Keratinocyte (primary cell): ENCODE measurements at regions not wholly inside any gene's neighbourhood (a gene's known extent, or its start where the extent isn't known, plus 50 kb on each side); places are given as distances from the start of the nearest gene placed in this dataset.

ENCODE experiments used
- DNase-seq: peaks from one replicate; pipeline ENCODE4 v3.0.0-alpha.2; 2011; ENCODE audit warnings: low read depth, missing footprints, low spot score
- FAIRE-seq: peaks from 2 replicates; lab custom pipeline; 2011; peaks lifted over from hg19 to GRCh38; lab: Jason Lieb, UNC
- H2AFZ ChIP-seq: 2 replicates; pipeline ENCODE4 v1.6.0; 2012; ENCODE audit warnings: low read length, control low read depth, inconsistent platforms; ENCODE audit not compliant: control insufficient read depth
- H3K27ac ChIP-seq: 2 replicates; pipeline ENCODE4 v1.5.1; 2011; ENCODE audit warnings: low read length; ENCODE audit not compliant: control insufficient read depth, insufficient read depth
- H3K27me3 ChIP-seq: 3 replicates; pipeline ENCODE4 v1.6.0; 2011; ENCODE audit warnings: low read length; ENCODE audit not compliant: control insufficient read depth, insufficient read depth; ENCODE audit errors: extremely low read depth
- H3K36me3 ChIP-seq, 2 experiments: 2 replicates in 1 of 2; 3 replicates in 1 of 2; pipeline ENCODE4 v1.5.1; 2011; ENCODE audit warnings: low read length in 2 of 2, mild to moderate bottlenecking in 1 of 2; ENCODE audit not compliant: control insufficient read depth in 2 of 2, insufficient read depth in 2 of 2; ENCODE audit errors: extremely low read depth in 1 of 2
- H3K4me1 ChIP-seq: 3 replicates; pipeline ENCODE4 v1.5.1; 2011; ENCODE audit warnings: low read length; ENCODE audit not compliant: control insufficient read depth, insufficient read depth; ENCODE audit errors: extremely low read depth
- H3K4me2 ChIP-seq: 3 replicates; pipeline ENCODE4 v1.6.0; 2011; ENCODE audit warnings: low read depth, low read length; ENCODE audit not compliant: control insufficient read depth, insufficient read depth; ENCODE audit errors: extremely low read depth
- H3K4me3 ChIP-seq, 3 experiments: fragments of 200-600 bp in 1 of 3; sonication (generic) in 1 of 3; 2 replicates in 2 of 3; 3 replicates in 1 of 3; pipeline ENCODE4 v1.5.1; 2011 to 2016; ENCODE audit warnings: low read length in 3 of 3, mild to moderate bottlenecking in 3 of 3, control low read depth in 2 of 3, inconsistent platforms in 1 of 3, low read depth in 1 of 3, mixed read lengths in 1 of 3, mixed run types in 1 of 3, moderate library complexity in 1 of 3; ENCODE audit not compliant: control insufficient read depth in 2 of 3, insufficient read depth in 2 of 3; ENCODE audit errors: extremely low read depth in 1 of 3
- H3K79me2 ChIP-seq: 2 replicates; pipeline ENCODE4 v1.6.0; 2012; ENCODE audit warnings: low read length; ENCODE audit not compliant: control insufficient read depth, insufficient read depth
- H3K9ac ChIP-seq: 3 replicates; pipeline ENCODE4 v1.6.0; 2011; ENCODE audit warnings: low read length; ENCODE audit not compliant: control insufficient read depth, insufficient read depth; ENCODE audit errors: extremely low read depth
- H3K9me1 ChIP-seq: 3 replicates; pipeline ENCODE4 v1.6.0; 2011; ENCODE audit warnings: low read length; ENCODE audit not compliant: control insufficient read depth, insufficient read depth; ENCODE audit errors: extremely low read depth
- H3K9me3 ChIP-seq: 2 replicates; pipeline ENCODE4 v1.5.1; 2012; ENCODE audit warnings: low read depth, low read length; ENCODE audit not compliant: control insufficient read depth
- H4K20me1 ChIP-seq: 3 replicates; pipeline ENCODE4 v1.6.0; 2011; ENCODE audit warnings: low read length; ENCODE audit not compliant: control insufficient read depth, insufficient read depth; ENCODE audit errors: extremely low read depth
- CTCF ChIP-seq, 3 experiments: IDR thresholded peaks in 1 of 3; conservative IDR thresholded peaks in 1 of 3; optimal IDR thresholded peaks in 1 of 3; 2 replicates in 2 of 3; 3 replicates in 1 of 3; pipeline versions ENCODE3 to v1.5.1; 2011; ENCODE audit warnings: low read length in 3 of 3, mild to moderate bottlenecking in 3 of 3, moderate library complexity in 2 of 3, control low read depth in 1 of 3, inconsistent platforms in 1 of 3; ENCODE audit not compliant: insufficient read depth in 2 of 3; ENCODE audit errors: extremely low read depth in 1 of 3
- EZH2 ChIP-seq: IDR thresholded peaks from one replicate; pipeline ENCODE4 v1.6.1; 2012; ENCODE audit warnings: inconsistent platforms, mild to moderate bottlenecking, low read length, moderate library complexity
- dilution Hi-C: fragments of 300-500 bp; cut with MboI; formaldehyde crosslinking; loops from one replicate; pipeline ENCODE4 v1.7.0; 2020; ENCODE audit warnings: low sequenced_read_pairs; ENCODE audit not compliant: extremely low pct_ligation_motif_present

- Histone ChIP-seq H3K27me3 (no peaks in the 10 kb centered on the region), H3K9me3 (no peaks in the 10 kb centered on the region), H3K9me1 (no peaks in the 10 kb centered on the region), H3K9ac (no peak overlapping the region), H3K27ac (no peak overlapping the region), H4K20me1 (no peaks in the 10 kb centered on the region), H3K4me3 (no peak overlapping the region), H3K4me2 (no peak overlapping the region), H3K79me2 (no peaks in the 10 kb centered on the region), H3K4me1 (no peaks in the 10 kb centered on the region), H2AFZ (no peak overlapping the region), H3K36me3 (no peaks in the 10 kb centered on the region)
- TF ChIP-seq EZH2 (no peak), CTCF (optimal IDR thresholded peaks at IDR 0.05 in 1 of 3, IDR thresholded peaks at IDR 0.05 in 1 of 3, conservative IDR thresholded peaks at IDR 0.05 in 1 of 3; ENCODE audit: extremely low read depth in 1 of 3, insufficient read depth in 2 of 3, low read length in 3 of 3) (no peak)
- FAIRE-seq (no peak), DNase-seq (no peak)
- dilution Hi-C loops = no loop called here
These were observed 417.7 kb downstream of the FLRT2 start for GRCh38 chr14:85947461-85948139.

GRCh38 chr14:85943192-85943591 is 413.2 kb downstream of the FLRT2 start:
- no peaks in the 10 kb centered on the region for H3K79me2 ChIP-seq
- H3K4me2 ChIP-seq = no peak overlapping the region
- H3K9ac ChIP-seq = no peak overlapping the region
- no peak for FAIRE-seq
- TF ChIP-seq EZH2 (no peak), CTCF (optimal IDR thresholded peaks at IDR 0.05 in 1 of 3, IDR thresholded peaks at IDR 0.05 in 1 of 3, conservative IDR thresholded peaks at IDR 0.05 in 1 of 3; ENCODE audit: extremely low read depth in 1 of 3, insufficient read depth in 2 of 3, low read length in 3 of 3) (no peak)
- no peaks in the 10 kb centered on the region for H4K20me1 ChIP-seq
- H3K36me3 ChIP-seq = no peaks in the 10 kb centered on the region
- H3K4me1 ChIP-seq = no peaks in the 10 kb centered on the region
- no peak overlapping the region for H2AFZ ChIP-seq
- no peaks in the 10 kb centered on the region for H3K27me3 ChIP-seq
- dilution Hi-C loops = no loop called here
- no peak overlapping the region for H3K4me3 ChIP-seq
- DNase-seq = no peak
- no peaks in the 10 kb centered on the region for H3K9me1 ChIP-seq
- no peaks in the 10 kb centered on the region for H3K9me3 ChIP-seq
- no peak overlapping the region for H3K27ac ChIP-seq
